HG02763 (cell line): ENCODE measurements at regions not wholly inside any gene's neighbourhood (a gene's known extent, or its start where the extent isn't known, plus 50 kb on each side); places are given as distances from the start of the nearest gene placed in this dataset.
"Not testable (repeated sequence)": the region's sequence is repeated elsewhere in the genome, so short reads cannot be mapped to it uniquely, and the experiment has no call there.

Experiments used
- ATAC-seq: cut with Tn5 transposase; IDR thresholded peaks from one replicate; pipeline ENCODE4 v1.9.1; 2021; ENCODE audit warnings: mild to moderate bottlenecking, moderate library complexity; ENCODE audit not compliant: unreplicated experiment

GRCh38 chr13:109345433-109345941 lies 440.9 kb downstream of the IRS2 start:
- ATAC-seq, result no peak

- no peak for ATAC-seq
Measured at GRCh38 chr13:109344552-109345157, 441.7 kb downstream of the IRS2 start.

DNA sequence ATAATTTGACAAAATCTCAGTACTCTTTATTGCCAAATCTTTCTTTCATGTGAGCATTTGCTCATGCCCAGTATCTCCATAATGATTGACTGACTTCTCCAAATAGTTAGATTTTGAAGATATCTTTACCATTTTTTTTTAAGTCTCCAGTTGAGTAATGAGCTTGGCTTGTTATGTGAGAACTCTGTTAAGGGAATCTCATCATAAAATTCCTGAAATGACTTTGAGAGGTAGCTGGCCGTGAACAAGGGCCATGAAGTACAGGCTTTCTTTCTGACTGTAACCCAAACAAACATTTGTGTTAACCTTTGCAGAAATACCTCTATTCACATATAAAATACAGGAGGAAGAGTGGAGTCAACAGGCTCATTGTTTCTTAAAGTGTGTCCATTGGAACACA lies 449.7 kb downstream of the IRS2 start:
- ATAC-seq, result no peak

DNA sequence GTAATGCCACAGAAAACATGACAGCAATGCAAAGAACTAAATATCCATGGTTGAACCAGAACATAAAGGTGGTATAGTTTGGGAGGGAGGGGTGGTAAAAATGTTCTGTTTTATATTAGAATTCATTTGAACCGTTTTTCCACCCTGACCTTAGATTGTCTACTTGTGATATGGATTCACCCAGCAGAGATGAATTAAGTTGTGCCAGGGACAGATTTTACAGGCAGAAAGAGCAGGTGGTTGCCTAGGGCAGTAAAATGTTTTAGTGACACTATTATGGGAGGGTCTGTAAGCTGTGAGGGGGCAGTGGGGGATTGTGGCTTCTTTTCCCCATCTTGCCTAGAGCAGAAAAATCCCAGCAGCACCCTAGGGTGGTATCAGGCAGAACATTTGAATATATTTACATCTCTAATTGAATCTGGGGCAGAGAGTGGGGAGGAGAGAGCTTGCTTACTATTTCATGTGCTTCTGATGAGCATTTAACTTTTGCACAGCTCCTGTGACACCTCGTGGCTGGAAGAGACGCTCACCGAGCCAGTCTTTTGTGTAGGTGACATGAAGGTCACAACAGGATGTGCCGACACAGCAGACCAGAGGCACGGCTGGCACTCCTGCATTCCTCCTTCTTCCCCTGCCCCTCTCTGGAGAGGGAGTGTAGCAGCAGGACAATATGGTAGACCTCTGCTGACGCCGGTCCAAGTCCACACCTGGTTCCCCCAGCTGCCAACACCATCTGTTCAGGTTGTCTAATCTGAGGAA lies 452.3 kb downstream of the IRS2 start:
- ATAC-seq, result no peak

GRCh38 chr13:109332506-109333499 lies 453.6 kb downstream of the IRS2 start:
- no peak for ATAC-seq

DNA sequence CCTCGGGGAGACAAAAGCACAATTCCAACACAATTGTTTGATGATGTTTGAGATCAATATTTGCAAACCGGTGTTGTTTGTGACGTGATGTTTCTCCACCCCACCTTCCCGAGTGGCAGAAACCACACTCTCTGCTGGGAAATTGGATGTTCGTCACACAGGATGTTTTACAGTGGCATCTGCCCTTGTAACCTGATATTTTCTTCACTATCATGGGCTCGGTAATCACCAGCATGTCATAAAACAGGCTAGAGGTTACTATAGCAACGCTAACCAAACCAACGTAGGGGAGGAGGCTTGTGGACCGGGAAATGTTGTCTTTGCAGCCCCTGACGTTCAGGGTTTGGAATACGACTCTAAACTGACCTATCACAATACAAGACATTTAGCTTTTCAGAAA lies 454.5 kb downstream of the IRS2 start:
- ATAC-seq, result no peak

GRCh38 chr13:109331011-109331433 lies 455.4 kb downstream of the IRS2 start:
- ATAC-seq, result no peak

DNA sequence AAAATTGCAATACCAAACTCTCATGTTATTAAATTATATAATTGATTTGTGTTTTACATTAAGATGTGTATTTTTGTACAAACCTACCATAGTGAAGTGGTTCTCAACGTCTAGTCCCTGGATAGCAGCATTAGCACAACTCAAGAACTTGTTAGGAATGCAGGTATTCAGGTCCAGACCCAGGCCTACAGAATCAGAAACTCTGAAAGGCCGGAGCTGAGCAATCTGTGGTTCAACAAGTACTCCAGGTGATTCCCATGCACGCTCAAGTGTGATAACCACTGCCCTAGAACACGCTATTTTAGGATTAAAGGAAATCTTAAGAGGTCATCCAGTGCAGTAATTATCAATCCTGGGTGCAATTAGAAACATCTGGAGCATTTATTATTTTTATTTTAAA lies 456.3 kb downstream of the IRS2 start:
- ATAC-seq, result no peak

- no peak for ATAC-seq
Measured at GRCh38 chr13:109329175-109329574, 457.2 kb downstream of the IRS2 start.

DNA sequence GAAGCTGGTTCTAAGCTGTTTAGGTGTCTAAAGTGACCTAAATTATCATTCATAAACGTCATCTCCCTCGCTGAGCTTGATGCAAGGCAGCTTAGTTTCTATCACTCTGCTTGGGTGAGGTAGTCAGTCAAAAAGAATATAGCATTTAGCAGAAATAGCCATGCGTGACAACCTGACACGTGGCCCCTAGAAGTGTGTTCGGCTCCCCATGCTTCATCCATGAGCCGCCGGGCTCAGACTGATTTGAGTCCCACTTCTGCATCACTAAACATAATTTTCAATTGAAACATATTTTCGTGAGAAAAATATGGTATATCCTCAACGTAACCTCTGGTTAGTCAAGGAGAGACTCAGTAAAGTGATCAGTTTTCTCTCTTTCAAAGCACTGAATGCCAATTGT lies 459.8 kb downstream of the IRS2 start:
- no peak for ATAC-seq

GRCh38 chr13:109323338-109323737 lies 463.0 kb downstream of the IRS2 start:
- ATAC-seq, result no peak

GRCh38 chr13:109318945-109319590 lies 467.3 kb downstream of the IRS2 start:
- no peak for ATAC-seq

DNA sequence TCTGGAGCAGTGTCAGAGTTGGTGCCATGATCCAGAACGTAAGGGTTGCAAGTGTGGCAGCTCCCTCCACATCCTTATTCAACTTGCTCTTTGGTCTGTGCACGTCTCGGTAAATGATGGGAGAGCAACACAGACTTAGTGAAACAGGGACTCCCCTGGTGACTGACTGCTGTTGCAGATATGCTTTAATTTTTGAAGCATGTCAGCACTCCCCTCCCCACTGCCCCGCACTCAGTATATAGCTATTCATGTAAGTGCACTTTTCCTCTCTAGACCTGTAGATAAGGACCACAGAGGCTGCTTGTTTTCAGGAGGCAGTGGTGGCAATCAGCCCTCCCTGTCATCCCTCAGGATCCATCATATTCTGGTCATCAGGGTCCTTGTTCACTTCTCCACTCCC lies 470.9 kb downstream of the IRS2 start:
- no peak for ATAC-seq

- ATAC-seq, result no peak
Measured at GRCh38 chr13:109314101-109314500, 472.3 kb downstream of the IRS2 start.

DNA sequence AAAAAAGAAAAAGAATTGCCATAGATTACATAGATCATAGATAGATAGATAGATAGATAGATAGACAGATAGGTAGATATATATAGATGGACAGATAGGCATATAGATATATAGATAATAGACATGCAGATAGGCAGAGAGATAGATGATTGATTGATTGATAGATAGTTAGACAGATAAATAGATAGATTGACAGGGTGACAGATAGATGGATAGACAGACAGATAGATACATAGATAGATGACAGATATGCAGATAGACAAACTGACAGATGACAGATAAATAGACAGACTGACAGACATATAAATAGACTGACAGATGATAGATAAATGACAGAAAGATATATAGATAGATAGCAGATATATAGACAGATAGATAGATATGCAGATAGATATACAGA lies 474.0 kb downstream of the IRS2 start:
- ATAC-seq, result no peak

DNA sequence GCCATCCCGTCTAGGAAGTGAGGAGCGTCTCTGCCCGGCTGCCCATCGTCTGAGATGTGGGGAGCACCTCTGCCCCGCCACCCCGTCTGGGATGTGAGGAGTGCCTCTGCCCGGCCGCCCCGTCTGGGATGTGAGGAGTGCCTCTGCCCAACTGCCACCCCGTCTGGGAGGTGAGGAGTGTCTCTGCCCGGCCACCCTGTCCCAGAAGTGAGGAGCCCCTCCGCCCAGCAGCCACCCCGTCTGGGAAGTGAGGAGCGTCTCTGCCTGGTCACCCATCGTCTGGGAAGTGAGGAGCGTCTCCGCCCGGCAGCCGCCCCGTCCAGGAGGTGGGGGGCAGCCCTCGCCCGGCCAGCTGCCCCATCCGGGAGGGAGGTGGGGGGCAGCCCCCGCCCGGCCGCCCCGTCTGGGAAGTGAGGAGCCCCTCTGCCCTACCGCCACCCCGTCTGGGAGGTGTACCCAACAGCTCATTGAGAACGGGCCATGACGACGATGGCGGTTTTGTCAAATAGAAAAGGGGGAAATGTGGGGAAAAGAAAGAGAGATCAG lies 474.9 kb downstream of the IRS2 start:
- not testable (repeated sequence) for ATAC-seq

DNA sequence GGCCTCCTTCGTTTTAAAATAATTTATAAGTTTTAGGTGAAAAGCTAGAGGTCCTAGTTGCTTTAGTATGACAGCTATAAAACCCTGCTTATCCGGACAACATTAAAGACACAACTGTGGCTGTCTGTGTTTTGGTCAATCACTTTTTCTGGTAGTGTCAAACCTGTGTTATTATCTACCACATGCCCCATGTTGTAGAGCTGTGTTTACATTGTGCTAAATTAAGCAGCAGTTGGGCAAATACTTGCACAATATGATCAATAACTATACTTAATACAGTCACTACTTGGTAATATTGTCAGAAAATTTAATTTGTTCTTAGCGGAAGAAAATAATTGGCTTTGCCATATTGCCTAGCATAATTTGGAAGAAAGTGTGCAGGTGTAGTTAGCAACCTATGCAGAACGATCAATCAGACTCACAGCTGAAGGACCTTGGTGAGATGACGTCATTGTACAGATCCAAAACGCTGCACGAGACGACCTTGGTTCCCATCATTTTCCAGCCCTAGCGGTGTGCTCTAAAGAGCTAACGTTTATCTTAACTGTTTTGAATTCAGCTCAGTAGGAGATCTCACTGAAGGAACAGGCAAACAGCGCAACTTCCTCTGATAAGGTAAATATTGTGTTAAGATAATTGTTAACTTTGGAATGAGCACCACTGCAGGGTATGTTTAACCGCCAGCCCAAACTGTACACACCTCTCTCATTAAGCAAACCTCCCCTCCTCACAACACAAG lies 476.6 kb downstream of the IRS2 start:
- ATAC-seq, result no peak

DNA sequence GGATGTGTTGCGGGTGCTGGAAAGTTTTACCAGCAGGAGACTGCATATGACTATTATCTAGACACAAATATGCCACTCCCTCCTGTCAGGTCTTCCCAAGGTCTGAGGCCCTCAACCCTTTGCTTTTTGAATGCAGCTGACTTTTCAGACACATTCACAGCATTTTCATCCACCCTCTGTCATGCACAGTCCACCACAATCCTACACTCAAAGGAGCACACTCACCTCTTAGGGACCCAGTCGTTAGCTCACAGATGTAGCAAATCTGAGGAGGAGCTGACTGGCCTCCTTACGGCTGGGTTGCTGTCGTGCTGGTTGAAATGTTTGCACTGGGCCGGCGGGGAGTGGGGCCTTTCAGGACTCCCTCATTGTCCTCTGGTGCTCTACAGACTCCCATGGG lies 479.4 kb downstream of the IRS2 start:
- ATAC-seq, result no peak

GRCh38 chr13:109301726-109302125 lies 484.7 kb downstream of the IRS2 start:
- ATAC-seq, result no peak

DNA sequence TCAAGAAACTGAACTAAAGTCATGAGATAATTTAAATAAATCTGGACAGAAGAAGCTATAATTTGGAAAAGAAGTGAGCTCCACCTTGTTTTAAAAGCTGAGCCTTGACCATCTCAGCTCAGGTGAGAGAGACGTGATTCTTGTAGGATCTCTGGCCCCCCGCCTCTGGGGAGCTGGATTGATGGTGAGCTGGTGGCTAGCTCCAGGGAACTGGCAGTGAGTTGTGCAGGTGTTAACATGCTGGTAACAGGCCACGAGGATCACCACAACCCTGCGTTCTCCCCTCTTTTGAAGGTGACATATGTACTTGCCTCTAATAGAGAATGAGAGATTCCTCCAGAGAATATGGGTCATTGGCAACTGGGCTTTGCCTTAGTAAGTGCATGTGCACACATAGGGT lies 485.1 kb downstream of the IRS2 start:
- no peak for ATAC-seq
